Kidney (tissue), 13 donors: ENCODE measurements at regions not wholly inside any gene's neighbourhood (a gene's known extent, or its start where the extent isn't known, plus 50 kb on each side); places are given as distances from the start of the nearest gene placed in this dataset.

Source experiments
- DNase-seq, 5 donors: peaks; one replicate each; pipeline ENCODE4 v3.0.0-alpha.2; 2013 to 2020
- FAIRE-seq: peaks from 2 replicates; lab custom pipeline; 2012; peaks lifted over from hg19 to GRCh38; lab: Jason Lieb, UNC
- H3K27ac ChIP-seq, 2 donors: one replicate each; pipeline ENCODE4 v1.7.0; 2013; ENCODE audit warnings: low read depth in 2 of 2, low read length in 2 of 2, inconsistent platforms in 1 of 2
- H3K27me3 ChIP-seq: one replicate; pipeline ENCODE4 v1.7.1; 2013; ENCODE audit warnings: low read length, inconsistent platforms; ENCODE audit not compliant: control insufficient read depth, insufficient read depth
- H3K36me3 ChIP-seq, 3 donors: one replicate each; pipeline versions ENCODE4 v1.7.0 to v1.7.1; 2013; ENCODE audit warnings: low read length in 3 of 3, control low read depth in 1 of 3, inconsistent platforms in 1 of 3; ENCODE audit not compliant: insufficient read depth in 3 of 3, control insufficient read depth in 2 of 3
- H3K4me1 ChIP-seq, 3 donors: one replicate each; pipeline versions ENCODE4 v1.7.0 to v1.7.1; 2013; ENCODE audit warnings: low read length in 3 of 3, inconsistent platforms in 1 of 3, low read depth in 1 of 3; ENCODE audit not compliant: control insufficient read depth in 2 of 3, insufficient read depth in 2 of 3
- H3K4me3 ChIP-seq, 3 donors: one replicate each; pipeline versions ENCODE4 v1.7.0 to v1.8.1; 2013; ENCODE audit warnings: low read length in 3 of 3, control low read depth in 1 of 3, inconsistent platforms in 1 of 3
- H3K9ac ChIP-seq, 3 donors: one replicate each; pipeline versions ENCODE4 v1.7.0 to v1.7.1; 2013; ENCODE audit warnings: low read length in 3 of 3, control low read depth in 1 of 3, inconsistent platforms in 1 of 3
- H3K9me3 ChIP-seq, 3 donors: one replicate each; pipeline versions ENCODE4 v1.7.0 to v1.7.1; 2013; ENCODE audit warnings: low read length in 3 of 3, control low read depth in 1 of 3, inconsistent platforms in 1 of 3; ENCODE audit not compliant: control insufficient read depth in 2 of 3, insufficient read depth in 1 of 3
- CTCF ChIP-seq: IDR thresholded peaks from 3 replicates; pipeline ENCODE4 v1.5.1; 2012; ENCODE audit warnings: mild to moderate bottlenecking, moderate library complexity, borderline replicate concordance; ENCODE audit not compliant: insufficient read depth; ENCODE audit errors: extremely low read depth
- intact Hi-C: fragments of 100-400 bp; cut with DNase I; formaldehyde crosslinking; loops from one replicate; pipeline ENCODE4 v1.11.1; 2022
- donor health status: control.
- donor health status: control.
- donor health status: control.
- donor health status: control.
- donor health status: control.
- donor health status: DM: yes; HTN: yes; CAD: no.
- donor health status: Normal renal cell carcinoma (clear cell type).

GRCh38 chr9:107669422-107669821 is 179.9 kb upstream of the KLF4 start:
- no peak for TF ChIP-seq CTCF
- no peaks in the 10 kb centered on the region for H3K4me1 ChIP-seq
- no peaks in the 10 kb centered on the region for H3K27me3 ChIP-seq
- H3K9ac ChIP-seq = no peak overlapping the region
- H3K27ac ChIP-seq = no peak overlapping the region
- intact Hi-C loops = no loop called here
- peak in 4 of 5 donors; percentile 33 to 52 (median 41) for DNase-seq
- no peaks in the 10 kb centered on the region for H3K9me3 ChIP-seq
- H3K36me3 ChIP-seq = no peaks in the 10 kb centered on the region
- H3K4me3 ChIP-seq = no peak overlapping the region
- no peak for FAIRE-seq

GRCh38 chr9:107667231-107668070 is 177.9 kb upstream of the KLF4 start:
- peak in 1 of 5 donors; percentile 48 for DNase-seq
- H3K9me3 ChIP-seq = no peaks in the 10 kb centered on the region
- intact Hi-C loops = no loop called here
- no peaks in the 10 kb centered on the region for H3K4me1 ChIP-seq
- TF ChIP-seq CTCF = no peak
- H3K36me3 ChIP-seq = no peaks in the 10 kb centered on the region
- no peaks in the 10 kb centered on the region for H3K27me3 ChIP-seq
- peak overlapping the region; percentile 25 to 26 for H3K27ac ChIP-seq
- no peak for FAIRE-seq
- no peak overlapping the region for H3K4me3 ChIP-seq
- no peak overlapping the region for H3K9ac ChIP-seq

GRCh38 chr9:107665057-107665456 is 175.5 kb upstream of the KLF4 start:
- no peak for FAIRE-seq
- intact Hi-C loops = no loop called here

More at GRCh38 chr9:107665057-107665456, 175.5 kb upstream of the KLF4 start:
- no peak overlapping the region for H3K9ac ChIP-seq
- H3K27ac ChIP-seq = no peak overlapping the region
- H3K9me3 ChIP-seq = no peaks in the 10 kb centered on the region
- no peaks in the 10 kb centered on the region for H3K36me3 ChIP-seq
- H3K27me3 ChIP-seq = no peaks in the 10 kb centered on the region
- TF ChIP-seq CTCF = no peak
- no peak for DNase-seq
- no peak overlapping the region for H3K4me3 ChIP-seq
- no peaks in the 10 kb centered on the region for H3K4me1 ChIP-seq
